Mucosa of descending colon (tissue), 3 donors: ENCODE measurements at regions not wholly inside any gene's neighbourhood (a gene's known extent, or its start where the extent isn't known, plus 50 kb on each side); places are given as distances from the start of the nearest gene placed in this dataset.

ENCODE experiments used
- ATAC-seq: fragments of 200-7000 bp; cut with Tn5 transposase; one replicate; pipeline ENCODE4 v1.9.1; 2020; ENCODE audit warnings: mild to moderate bottlenecking, moderate library complexity
- DNase-seq, 3 donors: peaks; one replicate each; pipeline ENCODE4 v3.0.0-alpha.2; 2020
- H3K36me3 ChIP-seq: fragments of 200-600 bp; one replicate; pipeline ENCODE4 v1.8.0; 2021; ENCODE audit warnings: low read depth, mild to moderate bottlenecking
- H3K4me1 ChIP-seq: fragments of 200-600 bp; one replicate; pipeline ENCODE4 v1.8.0; 2021; ENCODE audit warnings: low read depth, mild to moderate bottlenecking
- H3K4me3 ChIP-seq: fragments of 200-600 bp; one replicate; pipeline ENCODE4 v1.8.0; 2021; ENCODE audit warnings: mild to moderate bottlenecking
- H3K9me3 ChIP-seq: fragments of 200-600 bp; one replicate; pipeline ENCODE4 v1.8.0; 2021; ENCODE audit warnings: mild to moderate bottlenecking
- intact Hi-C, 2 donors: fragments of 100-400 bp; cut with DNase I in 1 of 2; cut with micrococcal nuclease in 1 of 2; formaldehyde crosslinking; loops; one replicate each; pipeline versions ENCODE4 v1.11.0 to v1.11.1; 2022; cut with DNase I, micrococcal nuclease
- TF ChIP-seq, protein P1 (sequence below): fragments of 200-600 bp; IDR thresholded peaks from one replicate; pipeline ENCODE4 v1.8.0; 2022; ENCODE audit warnings: antibody characterized with exemption, mild to moderate bottlenecking
- donor health status: DM: no; HTN: no; CAD: no; lungs with moderate emphysema.
- donor health status: DM: no; HTN: no; CAD: no.
- donor health status: DM: no; HTN: yes; CAD: no.

GRCh38 chr1:188846468-188846867 is 1631.2 kb downstream of the BRINP3 start:
- intact Hi-C loops = no loop called here
- H3K4me1 ChIP-seq = no peaks in the 10 kb centered on the region
- H3K9me3 ChIP-seq = peaks cover under 1% of the 10 kb centered on the region
- TF ChIP-seq, protein P1, sequence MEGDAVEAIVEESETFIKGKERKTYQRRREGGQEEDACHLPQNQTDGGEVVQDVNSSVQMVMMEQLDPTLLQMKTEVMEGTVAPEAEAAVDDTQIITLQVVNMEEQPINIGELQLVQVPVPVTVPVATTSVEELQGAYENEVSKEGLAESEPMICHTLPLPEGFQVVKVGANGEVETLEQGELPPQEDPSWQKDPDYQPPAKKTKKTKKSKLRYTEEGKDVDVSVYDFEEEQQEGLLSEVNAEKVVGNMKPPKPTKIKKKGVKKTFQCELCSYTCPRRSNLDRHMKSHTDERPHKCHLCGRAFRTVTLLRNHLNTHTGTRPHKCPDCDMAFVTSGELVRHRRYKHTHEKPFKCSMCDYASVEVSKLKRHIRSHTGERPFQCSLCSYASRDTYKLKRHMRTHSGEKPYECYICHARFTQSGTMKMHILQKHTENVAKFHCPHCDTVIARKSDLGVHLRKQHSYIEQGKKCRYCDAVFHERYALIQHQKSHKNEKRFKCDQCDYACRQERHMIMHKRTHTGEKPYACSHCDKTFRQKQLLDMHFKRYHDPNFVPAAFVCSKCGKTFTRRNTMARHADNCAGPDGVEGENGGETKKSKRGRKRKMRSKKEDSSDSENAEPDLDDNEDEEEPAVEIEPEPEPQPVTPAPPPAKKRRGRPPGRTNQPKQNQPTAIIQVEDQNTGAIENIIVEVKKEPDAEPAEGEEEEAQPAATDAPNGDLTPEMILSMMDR = no peak
- DNase-seq (no peak), ATAC-seq (no peak)
- no peaks in the 10 kb centered on the region for H3K36me3 ChIP-seq
- H3K4me3 ChIP-seq = no peak overlapping the region

GRCh38 chr1:188857526-188858087 is 1620.1 kb downstream of the BRINP3 start:
- intact Hi-C loops = no loop called here
- no peaks in the 10 kb centered on the region for H3K36me3 ChIP-seq
- ATAC-seq (peak; percentile 11), DNase-seq (no peak)
- TF ChIP-seq, protein P1 = no peak
- H3K4me1 ChIP-seq = no peaks in the 10 kb centered on the region
- peaks cover 19% of the 10 kb centered on the region for H3K9me3 ChIP-seq
- no peak overlapping the region for H3K4me3 ChIP-seq

DNA sequence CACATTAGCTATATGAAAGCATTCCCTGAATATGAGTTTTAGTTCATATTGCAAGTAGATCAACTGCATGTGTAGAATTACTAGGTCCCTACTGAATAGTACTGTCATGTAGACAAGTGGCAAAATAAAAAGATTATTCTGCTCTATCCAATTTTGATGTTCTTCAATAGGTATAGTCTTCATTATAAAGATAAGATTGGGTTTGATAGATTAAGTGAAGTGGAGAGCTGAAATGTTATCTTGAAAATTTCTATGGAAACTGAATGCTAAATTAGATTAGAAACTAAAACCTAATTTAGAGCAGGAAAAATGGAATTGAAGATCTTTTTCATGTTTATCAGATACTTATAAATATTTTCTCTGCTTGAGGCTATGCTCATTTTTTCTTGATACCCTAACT is 1610.0 kb downstream of the BRINP3 start:
- Histone ChIP-seq H3K9me3 (no peaks in the 10 kb centered on the region), H3K4me1 (no peaks in the 10 kb centered on the region), H3K4me3 (no peak overlapping the region), H3K36me3 (no peaks in the 10 kb centered on the region)
- TF ChIP-seq, protein P1 = no peak
- DNase-seq (no peak), ATAC-seq (no peak)
- intact Hi-C loops = no loop called here

GRCh38 chr1:188871164-188871563 is 1606.5 kb downstream of the BRINP3 start:
- intact Hi-C loops = no loop called here
- ATAC-seq (no peak), DNase-seq (no peak)
- no peak overlapping the region for H3K4me3 ChIP-seq
- TF ChIP-seq, protein P1 = no peak
- H3K36me3 ChIP-seq = no peaks in the 10 kb centered on the region
- no peaks in the 10 kb centered on the region for H3K9me3 ChIP-seq
- H3K4me1 ChIP-seq = no peaks in the 10 kb centered on the region

DNA sequence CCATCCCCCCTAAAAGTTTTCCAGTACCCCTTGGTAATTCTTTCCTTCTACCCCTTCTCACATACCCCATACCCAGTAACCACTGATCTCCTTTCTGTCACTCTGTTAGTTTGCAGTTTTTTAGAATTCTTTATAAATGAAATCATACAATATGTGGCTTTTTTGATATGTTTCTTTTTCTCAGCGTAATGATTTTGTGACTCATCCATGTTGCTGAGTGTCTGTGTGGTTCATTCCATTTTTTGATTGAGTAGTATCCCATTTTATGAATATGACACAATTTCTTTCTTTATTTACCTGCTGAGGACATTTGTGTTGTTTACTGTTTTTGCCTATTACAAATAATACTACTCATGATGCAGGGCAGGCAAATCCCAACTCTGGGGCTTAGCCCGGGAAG is 1605.3 kb downstream of the BRINP3 start:
- ATAC-seq = no peak

More for the DNA sequence above, 1605.3 kb downstream of the BRINP3 start:
- DNase-seq = no peak
- Histone ChIP-seq H3K36me3 (no peaks in the 10 kb centered on the region), H3K9me3 (no peaks in the 10 kb centered on the region), H3K4me3 (no peak overlapping the region), H3K4me1 (no peaks in the 10 kb centered on the region)
- intact Hi-C loops = no loop called here
- TF ChIP-seq, protein P1 = no peak
